ENCODE measurements at regions not wholly inside any gene's neighbourhood (a gene's known extent, or its start where the extent isn't known, plus 50 kb on each side); places are given as distances from the start of the nearest gene placed in this dataset.

DNA sequence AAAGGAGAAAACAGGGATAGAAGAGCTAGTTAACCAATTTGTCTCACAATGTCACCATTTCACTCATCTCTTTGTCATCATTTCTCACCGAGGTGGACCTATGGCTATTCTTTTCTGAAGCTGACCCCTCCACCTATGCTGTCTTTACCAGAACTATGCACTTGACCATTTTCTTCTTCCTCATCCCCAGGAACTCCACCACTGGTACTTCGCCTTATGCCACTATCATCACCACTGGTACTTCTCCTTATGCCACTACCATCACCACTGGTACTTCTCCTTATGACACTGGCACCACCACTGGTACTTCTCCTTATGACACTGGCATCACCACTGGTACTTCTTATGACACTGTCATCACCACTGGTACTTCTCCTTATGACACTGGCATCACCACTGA is 745.8 kb upstream of the CHAC2 start:
- no peak for DNase-seq

DNA sequence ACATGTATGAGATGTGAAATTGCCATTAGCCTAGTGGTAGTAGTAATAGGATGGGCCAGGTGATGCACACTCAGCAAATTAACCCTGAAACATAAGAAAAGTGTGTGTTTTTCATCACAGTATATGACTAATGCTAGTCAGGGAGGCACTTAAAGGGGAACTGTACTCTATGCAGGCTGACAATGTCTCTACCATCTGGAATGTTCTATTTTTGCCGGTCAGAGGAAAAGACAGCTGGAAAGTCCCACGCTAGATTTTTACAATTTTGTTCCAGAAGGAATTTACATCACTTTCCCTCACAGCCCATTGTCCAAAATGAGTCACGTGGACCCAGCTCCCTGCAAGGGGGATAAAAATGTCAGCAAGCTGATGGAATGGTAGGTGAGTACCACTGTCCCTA is 746.3 kb upstream of the CHAC2 start:
- DNase-seq: no peak

DNA sequence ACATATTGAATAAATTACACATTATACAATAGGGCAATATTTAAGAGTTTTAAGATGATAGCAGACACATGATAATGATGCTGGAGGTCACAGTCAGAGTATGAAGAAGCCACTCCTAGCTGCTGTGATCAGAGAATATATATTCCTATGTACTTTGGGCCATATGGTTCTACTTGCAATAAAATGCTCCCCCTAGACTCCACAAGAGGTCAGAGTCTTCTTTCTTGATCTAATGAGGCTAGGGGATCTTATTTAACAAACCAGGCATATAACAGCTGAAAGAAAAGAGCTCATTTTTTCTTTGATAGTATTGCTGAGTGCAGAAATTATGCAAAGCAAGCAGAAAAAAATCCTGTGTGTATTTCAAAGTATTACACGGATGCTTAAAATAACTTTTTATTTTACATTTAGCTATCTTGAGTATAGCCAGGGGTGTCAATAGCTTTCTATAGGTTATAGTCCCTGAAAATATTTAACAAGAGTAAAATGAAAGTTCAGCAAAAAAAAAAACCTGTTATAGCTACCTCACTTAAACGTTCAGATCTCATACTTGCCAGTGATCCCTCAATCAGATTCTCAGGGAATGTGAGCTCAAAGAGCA is 748.7 kb upstream of the CHAC2 start:
- DNase-seq: no peak

DNA sequence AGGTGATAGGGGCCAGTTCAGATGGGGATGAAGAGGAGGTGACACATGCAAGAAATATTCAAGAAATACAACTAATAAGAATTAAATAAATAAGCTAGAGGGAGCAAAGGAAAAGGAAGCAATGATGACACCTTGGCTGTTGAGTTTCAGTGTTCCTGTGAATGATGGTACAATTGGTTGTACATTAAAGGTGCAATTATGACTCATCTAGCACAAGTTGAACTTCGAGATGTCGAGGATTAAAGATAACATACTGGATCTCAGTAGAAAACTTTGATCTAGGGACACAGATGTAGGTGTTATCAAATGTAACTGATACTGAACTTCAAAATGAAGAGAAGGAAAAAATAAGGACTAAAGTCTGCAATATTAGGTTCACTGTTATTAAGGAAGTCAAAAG is 760.6 kb upstream of the CHAC2 start:
- DNase-seq: no peak

DNA sequence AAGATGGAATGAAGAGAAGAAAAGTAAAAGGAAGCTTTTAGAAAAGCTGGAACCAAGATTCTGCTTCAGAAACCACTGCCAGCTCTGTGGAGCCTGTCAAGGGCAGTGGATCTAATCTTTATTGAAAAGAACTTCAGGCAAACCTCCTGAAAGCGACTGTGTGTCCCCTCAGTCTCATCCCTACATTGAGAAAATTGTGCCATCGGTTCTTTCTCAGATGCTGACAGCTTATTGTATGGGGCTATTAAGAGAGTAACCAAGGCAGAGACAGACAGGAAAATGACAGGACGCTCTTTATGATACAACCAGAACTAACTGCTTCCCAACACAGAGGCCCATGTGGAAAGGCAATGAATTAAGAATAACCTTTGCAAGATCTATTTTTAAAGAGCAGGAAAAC is 763.2 kb upstream of the CHAC2 start:
- DNase-seq: no peak

DNA sequence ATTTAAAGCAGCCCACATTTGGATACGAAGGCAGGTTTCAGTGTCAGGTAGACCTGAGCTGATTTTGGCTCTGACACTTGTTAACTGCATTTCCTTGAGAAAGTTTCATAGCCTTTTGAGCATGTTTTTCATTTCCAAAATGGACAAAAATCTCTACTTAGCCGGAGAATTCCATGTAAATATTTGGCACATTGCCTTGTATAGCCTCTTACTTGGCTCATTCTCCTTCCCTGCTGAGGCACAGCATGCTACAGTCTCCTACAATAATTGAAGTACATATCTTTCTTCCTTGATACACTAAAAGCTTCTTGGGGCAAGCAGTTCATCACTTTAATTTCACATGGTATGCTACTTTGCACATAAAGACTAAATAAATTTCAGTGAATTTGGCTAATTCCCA is 772.2 kb upstream of the CHAC2 start:
- DNase-seq: no peak

DNA sequence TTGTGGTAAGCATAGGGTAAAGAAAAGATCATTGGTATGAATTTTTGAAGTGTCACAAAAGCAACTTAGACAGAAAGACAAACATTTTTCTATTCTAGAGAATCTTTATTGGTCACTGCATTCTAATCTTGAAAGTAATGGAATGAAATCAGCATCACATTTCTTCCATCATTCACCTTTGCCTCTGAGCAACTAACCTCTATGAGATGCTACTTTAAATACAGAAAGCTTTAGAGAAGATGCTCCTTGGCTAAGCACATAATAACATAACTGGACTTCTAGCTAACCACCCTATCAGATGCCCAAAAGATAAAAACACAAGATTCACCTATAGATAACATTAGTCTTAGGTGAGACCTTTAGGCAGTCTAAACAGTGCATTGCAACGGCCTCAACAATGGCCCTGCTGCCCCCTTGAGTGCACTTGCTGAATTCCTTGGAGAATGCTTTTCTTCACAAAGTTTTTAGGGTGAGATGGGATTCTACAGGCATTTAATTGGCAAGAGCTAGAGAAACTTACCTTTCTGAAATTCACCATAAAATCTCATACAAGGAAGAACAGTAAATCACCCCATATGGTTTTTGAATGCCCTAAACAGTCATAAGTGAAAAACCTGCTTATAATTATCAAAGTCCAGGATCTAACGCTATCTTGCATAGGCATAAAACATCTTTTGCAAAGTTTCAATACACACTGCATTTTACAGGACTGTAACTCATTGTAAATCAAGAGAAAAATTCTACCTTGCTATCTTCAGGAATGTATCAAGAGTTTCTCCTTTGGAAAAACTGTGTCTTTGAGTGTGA is 791.3 kb upstream of the CHAC2 start:
- no peak for DNase-seq

DNA sequence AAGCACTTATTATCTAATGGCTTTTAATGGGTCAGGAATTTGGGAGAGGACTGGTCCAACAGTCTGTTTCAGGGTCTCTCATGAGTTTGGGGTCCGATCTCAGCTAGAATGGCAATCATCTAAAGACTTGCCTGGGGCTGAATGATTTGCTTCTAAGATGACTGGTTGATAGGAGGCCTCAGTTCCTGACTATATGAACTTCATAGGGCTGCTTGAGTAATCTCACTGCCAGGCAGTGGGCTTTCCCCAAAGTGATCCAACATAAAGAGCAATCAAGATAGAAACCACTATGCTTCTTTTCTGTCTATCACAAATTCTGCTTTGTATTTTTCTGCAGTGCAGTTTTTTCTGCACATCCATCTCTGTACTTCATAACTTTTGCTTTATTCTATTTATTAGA is 793.5 kb upstream of the CHAC2 start:
- no peak for DNase-seq

DNA sequence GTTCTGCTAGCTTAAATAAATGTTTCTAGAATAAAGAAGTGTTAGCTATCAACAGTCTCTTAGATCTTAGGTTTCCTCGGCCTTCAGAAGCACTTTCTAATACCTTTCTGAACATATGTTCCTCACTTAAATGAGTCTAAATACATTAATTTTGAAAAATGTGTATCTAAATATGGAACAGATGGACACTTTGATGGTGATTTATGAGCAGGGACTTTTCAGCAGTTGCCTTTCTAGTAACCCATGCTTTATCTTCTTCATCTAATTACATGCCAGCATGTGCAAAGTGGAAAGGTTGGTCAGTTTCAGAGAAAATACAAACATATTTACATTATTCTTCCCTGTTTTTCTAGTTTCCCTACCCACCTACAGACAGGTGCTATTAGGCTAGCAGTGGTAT is 797.0 kb upstream of the CHAC2 start:
- DNase-seq: no peak

DNA sequence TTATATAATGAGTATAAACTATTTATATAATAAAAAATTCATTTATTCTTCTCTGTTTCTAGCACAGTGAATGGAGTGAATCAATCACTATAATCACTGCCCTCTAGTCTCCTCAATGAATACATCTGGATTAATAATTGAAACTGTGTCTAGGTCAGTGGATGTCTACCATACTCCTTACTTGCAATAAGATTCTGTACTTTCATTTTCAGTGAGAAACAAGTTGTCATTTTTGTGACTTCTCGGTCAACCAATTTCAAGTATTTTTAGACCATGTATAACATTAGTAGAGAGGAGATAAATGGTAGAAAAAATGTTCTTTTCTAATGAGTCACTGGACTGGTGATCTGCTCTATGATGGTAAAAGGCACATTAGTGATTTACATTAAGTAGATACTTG is 799.6 kb upstream of the CHAC2 start:
- DNase-seq: no peak

DNA sequence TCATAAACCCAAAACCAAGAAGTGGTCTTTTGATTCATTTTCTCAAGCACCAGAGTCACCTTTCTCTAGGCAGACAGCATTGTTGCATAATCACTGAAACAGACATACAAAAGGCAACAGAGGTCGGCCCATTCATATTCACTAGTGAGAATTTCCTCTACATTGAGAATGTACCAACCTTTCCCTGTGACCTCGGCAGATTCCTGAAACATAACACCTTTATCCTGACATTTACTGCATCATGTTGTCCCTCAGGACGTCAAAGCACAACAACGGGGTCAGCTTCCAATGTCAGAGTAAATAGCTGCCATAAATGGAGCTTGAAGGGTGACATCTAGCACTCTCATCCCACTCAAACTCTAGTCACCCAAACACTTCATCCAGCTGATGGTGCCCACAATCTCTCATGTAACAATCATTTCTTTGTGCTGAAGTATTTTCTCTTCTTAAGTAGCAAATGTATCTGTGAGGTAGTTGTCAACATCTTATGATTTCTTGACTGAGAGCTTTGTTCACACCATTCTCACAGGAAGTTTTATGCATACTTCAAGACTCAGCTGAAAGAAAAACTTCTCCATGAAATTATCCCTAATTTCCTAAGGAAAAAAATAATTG is 802.6 kb upstream of the CHAC2 start:
- no peak for DNase-seq

DNA sequence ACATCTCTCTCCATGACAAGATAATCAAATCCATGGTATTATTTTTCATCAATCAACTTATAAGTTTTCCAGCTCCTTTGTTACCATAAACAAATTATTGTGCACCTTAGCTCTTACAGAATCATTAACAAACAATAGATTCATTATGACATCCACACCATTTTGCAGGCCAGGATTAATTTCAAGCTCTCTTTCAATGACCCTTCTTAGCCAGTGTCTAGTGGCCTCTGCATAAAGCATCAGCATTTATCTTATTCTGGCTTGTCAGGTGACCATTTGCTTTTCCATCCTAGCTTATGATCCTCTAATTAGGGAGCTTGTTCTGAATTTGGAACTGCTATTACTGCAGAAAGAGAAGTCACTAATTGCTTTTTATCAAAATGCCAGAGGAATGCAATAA is 806.2 kb upstream of the CHAC2 start:
- DNase-seq: no peak

DNA sequence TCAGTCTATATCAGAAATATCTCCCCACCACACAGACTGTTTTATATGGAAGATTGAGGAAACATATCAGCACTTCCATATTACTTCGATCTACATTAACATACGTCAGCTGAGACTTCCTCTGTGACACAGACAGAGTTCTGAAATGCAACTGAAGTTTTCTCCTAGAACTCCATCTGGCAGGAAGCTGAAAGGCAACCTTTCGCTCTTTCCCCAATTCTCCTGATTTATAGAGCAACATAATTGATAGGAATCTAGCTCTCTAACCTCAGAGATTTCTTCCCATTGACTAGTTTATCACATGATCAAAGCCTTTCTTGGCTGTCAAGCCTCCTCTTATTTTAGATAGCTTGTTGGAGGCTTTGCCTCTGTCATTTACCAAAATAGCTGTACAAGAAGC is 806.7 kb upstream of the CHAC2 start:
- DNase-seq: no peak

DNA sequence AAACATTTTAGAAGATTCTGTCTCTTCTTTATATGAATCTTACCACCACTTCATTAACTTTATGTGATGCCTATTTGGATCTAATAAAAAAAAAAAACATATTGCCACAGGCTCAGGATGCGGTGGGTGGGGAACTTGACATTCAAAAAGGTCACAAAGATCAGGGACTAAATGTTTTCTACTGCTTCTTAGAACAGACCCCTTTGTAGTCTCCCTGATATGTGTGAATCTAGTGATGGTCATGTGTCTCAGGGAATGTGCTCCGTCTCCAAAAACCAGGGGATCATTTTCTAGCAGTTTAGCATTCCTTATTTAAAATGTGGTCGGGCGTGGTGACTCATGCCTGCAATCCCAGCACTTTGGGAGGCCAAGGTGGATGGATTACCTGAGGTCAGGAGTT is 807.8 kb upstream of the CHAC2 start:
- no peak for DNase-seq

DNA sequence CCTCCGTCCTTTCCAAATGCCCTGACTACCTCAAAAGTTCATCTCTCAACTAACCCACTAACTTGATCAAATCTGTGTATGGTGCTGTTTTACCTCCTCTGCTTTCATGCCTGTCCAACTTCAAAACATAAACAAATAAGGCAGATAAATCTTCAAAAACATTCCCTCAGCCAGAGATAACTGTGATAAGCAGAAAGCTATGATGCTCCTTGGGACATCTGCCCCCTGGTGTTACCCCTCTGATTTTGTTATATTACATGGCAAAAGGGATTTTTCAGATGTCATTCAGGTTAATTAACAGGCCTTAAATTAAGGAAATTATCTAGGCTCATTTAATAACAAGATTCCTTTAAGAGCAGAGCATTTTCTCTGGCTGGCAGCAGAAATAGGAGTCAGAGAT is 810.8 kb upstream of the CHAC2 start:
- no peak for DNase-seq

DNA sequence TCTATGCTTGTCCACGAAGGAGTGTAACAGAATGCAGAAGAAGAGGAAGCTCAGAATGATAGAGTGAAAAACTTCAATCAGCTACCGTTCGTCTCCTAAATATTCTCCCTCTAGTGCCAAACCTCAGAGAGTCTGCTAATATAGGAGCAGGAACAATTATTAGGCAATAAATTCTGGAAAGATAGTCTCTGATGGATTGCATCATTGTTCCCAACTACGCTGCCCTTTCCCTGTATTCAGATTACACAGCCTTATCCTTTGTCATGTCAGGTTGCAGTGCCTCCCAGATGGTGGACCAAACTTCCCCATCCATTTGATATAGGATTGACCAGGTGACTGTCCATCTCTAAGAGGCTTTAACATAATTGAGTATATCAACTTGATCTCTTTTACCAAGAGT is 811.5 kb upstream of the CHAC2 start:
- DNase-seq: no peak

DNA sequence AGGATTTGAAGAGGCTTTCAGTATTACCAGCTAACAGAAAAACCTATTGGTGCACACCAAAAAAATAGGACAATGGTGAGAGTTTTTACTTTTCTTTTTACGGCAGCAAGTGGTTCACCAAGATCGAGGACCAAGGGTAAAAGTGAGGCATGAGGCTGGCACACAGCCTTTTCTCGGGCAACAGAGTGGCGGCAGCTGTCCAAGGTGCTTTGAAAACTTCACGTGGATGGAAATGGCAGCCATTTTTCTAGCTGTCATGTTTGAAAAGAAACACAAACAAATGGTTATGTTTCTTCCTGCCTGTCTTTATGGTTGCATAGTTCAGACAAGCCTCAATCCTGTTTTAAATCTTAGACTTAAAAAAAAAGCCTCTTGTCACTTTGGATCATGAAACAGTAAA is 812.5 kb upstream of the CHAC2 start:
- no peak for DNase-seq

DNA sequence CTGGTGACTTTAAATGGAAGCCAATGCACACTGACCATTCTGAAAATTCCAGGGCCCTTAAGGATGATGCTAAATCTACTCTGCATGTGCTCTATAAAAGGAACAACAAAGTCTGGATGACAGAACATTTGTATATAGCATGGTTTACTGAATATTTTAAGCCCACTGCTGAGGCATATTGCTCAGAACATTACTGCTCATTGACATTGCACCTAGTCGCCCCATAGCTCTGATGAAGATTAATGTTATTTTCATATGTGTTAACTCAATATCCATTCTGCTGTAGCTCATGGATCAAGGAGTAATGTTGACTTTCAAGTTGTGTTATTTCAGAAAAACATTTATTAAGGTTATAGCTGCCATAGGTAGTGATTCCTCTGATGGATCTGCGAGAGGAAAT is 827.5 kb upstream of the CHAC2 start:
- DNase-seq: no peak

DNA sequence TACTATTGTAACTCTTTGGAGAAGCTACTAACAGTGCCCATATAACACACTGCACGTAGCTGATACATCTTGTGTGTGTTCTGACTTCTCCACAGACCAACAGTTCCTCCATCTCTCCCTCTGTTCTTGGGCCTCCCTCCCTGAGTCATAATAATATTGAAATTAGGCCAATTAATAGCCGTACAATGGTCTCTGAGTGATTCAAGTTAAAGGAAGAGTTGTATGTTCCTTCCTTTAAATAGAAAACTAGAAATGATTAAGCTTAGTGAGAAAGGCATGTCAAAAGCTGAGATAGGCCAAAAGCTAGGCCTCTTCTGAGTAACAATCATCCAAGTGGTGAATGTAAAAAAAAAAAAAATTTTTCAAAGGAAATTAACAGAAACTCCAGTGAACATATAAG is 828.4 kb upstream of the CHAC2 start:
- DNase-seq: no peak

DNA sequence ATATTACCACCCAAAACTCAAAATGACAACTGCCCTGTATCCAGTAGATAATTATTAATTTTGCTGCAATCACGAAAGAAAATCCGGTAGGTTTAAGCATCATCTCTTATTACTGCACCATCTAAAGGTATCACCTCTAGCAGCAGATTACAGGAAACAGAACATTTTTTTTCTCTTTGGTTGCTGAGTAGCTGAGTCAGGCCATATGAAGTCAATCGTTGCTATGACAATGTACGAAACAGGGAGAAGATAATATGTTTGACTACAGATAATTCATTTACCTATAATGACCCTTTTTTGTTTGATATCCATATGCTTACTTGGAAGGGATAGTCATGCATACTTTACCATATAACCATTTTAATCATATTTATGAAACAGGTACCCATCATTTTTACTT is 831.6 kb upstream of the CHAC2 start:
- DNase-seq: no peak

DNA sequence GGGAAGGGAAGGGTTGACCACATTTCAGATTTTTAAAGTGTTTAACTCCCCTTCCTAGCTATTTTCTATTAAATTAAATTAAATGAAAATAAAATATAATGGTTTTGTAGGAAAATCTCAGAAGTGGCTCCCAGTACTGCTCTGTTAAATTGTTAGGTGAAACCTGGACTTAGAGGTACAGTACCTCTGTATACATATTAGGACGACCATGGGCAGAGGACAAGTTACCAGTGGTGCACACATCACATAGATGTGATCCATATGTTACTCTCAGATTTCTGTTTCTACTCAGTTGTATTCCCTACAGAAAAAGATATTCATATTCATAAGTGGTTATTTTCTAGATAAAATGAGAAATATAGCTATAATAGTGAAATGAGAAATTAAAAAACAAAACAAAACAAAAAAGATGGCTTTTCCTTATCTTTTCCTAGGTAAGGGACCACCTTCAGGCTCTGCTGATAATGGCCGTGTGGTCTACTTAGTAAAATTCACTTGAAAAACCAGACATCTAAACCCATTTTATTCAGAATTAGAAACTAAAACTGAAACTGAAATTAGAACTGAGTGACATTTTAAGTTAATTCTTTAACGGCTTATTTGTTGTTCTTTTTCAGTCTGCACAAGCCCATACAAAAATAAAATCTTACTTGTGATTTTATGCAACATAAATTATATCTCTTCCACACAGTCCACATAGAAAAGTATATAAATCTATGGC is 832.5 kb upstream of the CHAC2 start:
- no peak for DNase-seq

DNA sequence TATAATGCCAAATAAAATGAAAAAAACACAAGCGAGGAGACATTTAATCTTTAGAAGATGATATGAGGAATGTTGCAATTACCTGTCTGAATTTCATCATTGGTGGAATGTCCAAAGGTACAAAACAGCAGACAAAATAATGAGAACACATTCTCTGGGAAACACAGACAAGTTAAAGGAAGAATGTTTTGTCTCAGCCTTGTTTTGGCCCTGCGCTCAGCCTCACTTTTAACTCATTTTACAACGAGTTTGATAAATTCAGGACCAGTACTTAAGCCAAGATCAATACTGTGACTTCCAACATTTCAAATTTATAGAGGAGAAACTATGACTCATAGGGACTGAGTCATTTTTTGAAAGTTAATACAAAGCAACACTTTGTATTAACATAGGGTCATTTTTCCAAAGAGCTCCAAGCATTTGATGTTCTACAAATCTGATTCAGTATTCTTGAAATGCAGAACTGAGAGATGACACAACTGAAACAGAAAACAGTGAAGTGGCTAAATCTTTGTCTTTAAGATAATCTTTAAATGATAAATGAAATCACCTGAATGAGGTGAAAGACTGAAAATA is 833.2 kb upstream of the CHAC2 start:
- no peak for DNase-seq

DNA sequence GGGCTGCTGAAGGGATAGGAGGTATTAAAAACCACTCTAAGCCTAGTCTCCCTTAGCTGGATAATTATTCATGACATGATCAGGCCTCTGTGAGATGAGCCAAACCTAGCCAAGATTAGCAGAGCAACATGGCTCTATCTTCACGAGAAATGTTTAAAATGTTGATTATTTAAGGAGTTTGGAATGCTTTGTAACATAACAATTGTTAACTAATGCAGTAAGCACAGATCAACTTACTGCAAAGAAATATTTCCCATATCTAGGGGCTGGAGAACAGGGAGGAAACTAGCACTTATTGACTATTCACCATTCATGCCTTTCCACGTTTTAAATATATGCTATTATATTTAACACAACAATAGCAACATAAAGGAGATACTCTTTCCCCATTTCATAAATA is 833.7 kb upstream of the CHAC2 start:
- DNase-seq: no peak
